ENCODE measurements at regions not wholly inside any gene's neighbourhood (a gene's known extent, or its start where the extent isn't known, plus 50 kb on each side); places are given as distances from the start of the nearest gene placed in this dataset.

GRCh38 chr5:3030511-3031165 is 279.2 kb upstream of the IRX2 start:
- TF ChIP-seq POLR2AphosphoS5 (IDR thresholded peaks at IDR 0.05), result no peak
- TF ChIP-seq, protein P1, sequence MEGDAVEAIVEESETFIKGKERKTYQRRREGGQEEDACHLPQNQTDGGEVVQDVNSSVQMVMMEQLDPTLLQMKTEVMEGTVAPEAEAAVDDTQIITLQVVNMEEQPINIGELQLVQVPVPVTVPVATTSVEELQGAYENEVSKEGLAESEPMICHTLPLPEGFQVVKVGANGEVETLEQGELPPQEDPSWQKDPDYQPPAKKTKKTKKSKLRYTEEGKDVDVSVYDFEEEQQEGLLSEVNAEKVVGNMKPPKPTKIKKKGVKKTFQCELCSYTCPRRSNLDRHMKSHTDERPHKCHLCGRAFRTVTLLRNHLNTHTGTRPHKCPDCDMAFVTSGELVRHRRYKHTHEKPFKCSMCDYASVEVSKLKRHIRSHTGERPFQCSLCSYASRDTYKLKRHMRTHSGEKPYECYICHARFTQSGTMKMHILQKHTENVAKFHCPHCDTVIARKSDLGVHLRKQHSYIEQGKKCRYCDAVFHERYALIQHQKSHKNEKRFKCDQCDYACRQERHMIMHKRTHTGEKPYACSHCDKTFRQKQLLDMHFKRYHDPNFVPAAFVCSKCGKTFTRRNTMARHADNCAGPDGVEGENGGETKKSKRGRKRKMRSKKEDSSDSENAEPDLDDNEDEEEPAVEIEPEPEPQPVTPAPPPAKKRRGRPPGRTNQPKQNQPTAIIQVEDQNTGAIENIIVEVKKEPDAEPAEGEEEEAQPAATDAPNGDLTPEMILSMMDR (IDR thresholded peaks at IDR 0.05), result no peak
- TF ChIP-seq POLR2A (IDR thresholded peaks at IDR 0.05), result no peak
